IPS DF 19.7 (cell line): ENCODE measurements at regions not wholly inside any gene's neighbourhood (a gene's known extent, or its start where the extent isn't known, plus 50 kb on each side); places are given as distances from the start of the nearest gene placed in this dataset.

Experiments used
- DNase-seq: peaks from one replicate; pipeline ENCODE4 v3.0.0-alpha.2; 2013; ENCODE audit warnings: low read depth, low spot score

GRCh38 chr6:23111984-23112383, 542.6 kb downstream of the HDGFL1 start:
- DNase-seq = no peak

DNA sequence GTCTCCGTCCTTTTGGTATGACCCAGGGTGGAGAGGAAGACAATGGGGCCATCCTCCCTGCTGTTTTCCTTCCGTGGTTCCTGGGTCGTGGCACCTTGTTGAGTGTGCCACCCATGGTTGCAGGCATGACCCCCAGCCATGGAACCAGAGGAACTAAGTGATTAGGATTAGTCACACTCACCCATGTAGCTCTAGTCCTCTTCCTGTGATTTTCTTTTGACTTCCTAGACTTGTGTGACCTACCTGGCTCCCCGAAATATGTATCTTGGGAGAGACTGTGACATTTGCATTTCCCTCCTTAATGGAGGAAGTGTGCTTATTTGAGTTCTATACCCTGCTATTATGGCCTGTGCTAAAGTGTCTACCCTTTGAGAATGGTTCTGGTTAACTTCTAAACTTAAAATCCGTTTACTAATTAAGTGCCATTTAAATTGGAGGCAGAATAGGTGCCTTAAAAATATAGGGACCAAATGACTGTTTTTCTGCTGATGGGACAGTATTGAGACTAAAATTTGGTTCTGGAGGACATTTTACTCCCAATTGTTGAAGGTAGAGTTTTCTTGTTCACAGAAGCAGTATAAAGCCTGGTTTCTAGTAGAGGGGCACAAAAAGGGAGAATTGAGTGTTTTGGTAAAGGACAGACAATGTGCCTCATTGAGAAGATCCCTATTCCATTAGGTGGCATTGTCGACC, 545.6 kb downstream of the HDGFL1 start:
- no peak for DNase-seq

- no peak for DNase-seq
Observed at GRCh38 chr6:23137611-23138010, 568.2 kb downstream of the HDGFL1 start.

DNA sequence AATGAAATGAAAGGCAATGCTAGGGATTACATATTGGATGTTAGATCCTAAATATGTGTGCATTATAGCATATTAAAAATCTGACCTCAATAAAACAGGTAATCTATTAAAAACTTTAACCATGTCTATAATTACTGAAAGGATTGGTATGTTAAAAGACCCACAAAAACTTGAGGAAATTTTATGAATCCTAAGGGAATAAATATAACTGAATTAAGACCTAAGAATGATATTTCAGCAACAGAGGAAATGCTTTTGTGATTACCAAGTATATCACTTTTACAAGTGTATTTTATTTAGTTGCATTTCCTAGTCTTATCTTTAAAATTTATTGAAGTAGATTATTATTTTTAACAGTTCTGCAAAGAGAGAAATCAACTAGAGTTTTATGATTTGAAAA, 571.5 kb downstream of the HDGFL1 start:
- DNase-seq = no peak

DNA sequence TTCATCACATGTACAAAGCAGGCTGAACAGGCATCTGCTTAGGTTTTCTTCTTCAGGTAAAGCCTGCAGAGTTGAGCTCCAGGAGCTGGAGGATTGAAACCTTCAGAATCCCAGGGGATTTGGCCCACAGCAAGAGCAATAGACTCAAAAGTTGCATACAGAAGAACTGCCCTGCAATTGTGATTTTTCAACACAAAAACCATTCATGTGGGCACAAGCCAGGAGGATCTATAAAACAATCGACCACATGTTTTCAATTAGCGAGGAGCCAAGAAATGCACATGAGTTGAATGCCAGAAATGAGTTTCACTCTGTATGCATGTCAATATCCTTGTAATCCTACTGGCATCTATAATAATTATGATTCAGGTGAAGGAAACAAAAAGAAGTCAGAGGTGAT, 576.4 kb downstream of the HDGFL1 start:
- DNase-seq = no peak

GRCh38 chr6:23154159-23154558, 584.8 kb downstream of the HDGFL1 start:
- no peak for DNase-seq

GRCh38 chr6:23170049-23170448, 600.7 kb downstream of the HDGFL1 start:
- DNase-seq = no peak

GRCh38 chr6:23173234-23173633, 603.9 kb downstream of the HDGFL1 start:
- no peak for DNase-seq

- DNase-seq = no peak
Observed at GRCh38 chr6:23174781-23175361, 605.5 kb downstream of the HDGFL1 start.

GRCh38 chr6:23175391-23175790, 606.0 kb downstream of the HDGFL1 start:
- no peak for DNase-seq

DNA sequence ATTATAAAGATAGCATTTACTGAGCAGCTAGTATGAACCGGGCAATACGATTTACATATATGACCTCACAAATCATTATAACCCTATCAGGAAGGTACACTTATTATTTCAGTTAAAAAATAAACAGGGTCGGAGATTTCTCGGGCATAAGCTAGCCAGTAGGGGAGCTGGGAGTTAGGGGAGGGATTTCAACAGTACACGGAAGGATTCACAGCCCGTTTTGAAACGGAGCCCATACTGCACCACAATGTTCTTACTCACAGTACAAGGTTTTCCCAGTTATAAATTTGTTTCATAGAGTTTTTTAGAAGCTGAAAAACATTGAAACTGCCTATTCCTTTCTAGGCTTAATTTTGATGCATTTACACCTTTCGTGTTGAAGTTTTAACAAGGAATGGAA, 607.1 kb downstream of the HDGFL1 start:
- DNase-seq = no peak

- no peak for DNase-seq
Observed at GRCh38 chr6:23176883-23177282, 607.5 kb downstream of the HDGFL1 start.

- no peak for DNase-seq
Observed at GRCh38 chr6:23177806-23178205, 608.4 kb downstream of the HDGFL1 start.

DNA sequence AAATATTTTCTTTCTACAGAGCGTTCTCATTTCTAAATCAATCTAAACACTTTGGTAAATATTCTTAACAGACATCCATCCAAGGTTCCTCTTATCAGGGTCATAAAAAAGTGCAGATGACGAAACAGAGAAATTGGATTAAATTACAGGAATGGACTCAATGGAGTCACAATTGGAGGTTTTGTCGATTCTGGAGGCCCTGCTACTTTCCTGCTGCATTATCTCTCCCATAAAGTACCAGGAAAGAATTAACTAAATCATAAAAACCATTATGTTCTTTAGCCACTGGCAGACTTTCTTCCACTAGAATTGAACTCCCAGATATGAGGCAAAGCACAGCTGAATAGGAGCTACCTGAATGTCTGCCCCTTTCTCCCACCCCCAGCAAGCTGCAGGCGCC, 610.6 kb downstream of the HDGFL1 start:
- DNase-seq = no peak

DNA sequence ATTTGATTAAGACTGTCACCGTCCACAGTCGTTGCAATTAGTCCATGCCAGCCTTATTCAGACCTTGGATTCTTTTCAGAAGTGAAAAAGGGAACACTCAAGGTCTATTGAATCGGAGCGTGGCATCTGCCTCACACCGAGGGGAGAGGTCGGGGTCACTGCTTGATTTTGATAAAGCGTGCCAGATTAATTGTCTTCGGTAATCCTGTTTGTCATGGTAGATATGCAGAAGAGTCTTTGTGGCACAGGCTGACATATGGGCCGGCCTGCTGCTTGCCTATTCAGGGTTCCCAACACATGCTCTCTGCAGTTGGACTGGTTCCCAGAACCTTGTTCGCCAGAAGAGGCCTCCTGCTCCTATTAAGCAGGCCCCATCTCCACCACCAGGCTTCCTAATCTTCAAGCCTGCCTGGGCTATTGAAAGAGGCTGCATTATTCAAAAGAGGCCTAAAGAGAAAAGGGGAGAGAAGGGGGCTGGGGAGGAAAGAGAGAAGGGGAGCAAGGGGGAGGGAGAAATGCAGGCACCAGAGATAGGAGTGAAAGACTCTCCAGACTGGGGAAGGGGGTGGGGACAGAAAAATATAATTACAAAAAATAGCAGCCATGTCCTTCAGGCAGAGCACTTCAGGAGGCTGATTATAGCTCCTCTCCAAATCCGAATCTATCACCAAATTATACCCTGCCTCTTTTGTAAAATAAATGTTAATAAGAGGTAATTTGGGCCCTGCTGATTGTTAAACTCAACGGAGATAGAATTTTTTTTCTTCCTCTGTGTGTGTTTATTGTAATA, 611.3 kb downstream of the HDGFL1 start:
- no peak for DNase-seq

DNA sequence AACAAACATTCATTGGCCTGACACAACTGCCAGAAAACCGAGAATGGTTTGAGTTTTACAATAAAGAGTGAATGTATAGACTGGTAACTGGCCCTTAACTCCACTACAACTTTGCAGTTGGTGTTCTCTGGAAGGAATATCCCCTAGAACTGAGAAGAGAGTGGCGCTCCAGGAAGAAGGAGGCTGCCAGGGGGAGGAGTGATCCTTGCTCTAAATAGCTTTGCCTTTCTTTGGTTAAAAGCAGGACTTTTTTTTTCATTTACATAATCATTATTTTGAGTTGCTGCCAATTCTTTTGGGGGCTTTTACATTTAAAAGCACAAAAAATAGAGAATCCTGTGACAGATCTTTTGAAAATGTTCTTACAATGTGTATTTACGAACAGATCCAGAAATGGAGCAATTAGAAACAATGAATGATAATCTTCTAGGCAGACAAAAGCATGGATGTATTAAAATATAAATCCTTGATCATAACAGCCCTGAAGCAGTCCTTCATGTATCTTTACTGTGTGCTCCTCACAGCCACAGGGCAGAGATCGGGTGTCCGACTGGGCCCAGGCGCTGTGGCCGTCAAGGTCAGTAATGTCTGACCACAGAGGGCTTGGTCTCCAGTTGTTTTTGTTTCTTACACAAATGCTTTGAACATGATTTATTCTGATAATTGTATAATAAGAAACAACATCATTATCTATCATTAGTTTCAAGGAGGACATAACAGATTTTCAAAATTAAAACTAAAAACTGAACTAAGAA, 612.2 kb downstream of the HDGFL1 start:
- DNase-seq = no peak

- DNase-seq = no peak
Observed at GRCh38 chr6:23183846-23184245, 614.5 kb downstream of the HDGFL1 start.

GRCh38 chr6:23184351-23184750, 615.0 kb downstream of the HDGFL1 start:
- DNase-seq = no peak

- no peak for DNase-seq
Observed at GRCh38 chr6:23195487-23195886, 626.1 kb downstream of the HDGFL1 start.

GRCh38 chr6:23199541-23199940, 630.2 kb downstream of the HDGFL1 start:
- no peak for DNase-seq

DNA sequence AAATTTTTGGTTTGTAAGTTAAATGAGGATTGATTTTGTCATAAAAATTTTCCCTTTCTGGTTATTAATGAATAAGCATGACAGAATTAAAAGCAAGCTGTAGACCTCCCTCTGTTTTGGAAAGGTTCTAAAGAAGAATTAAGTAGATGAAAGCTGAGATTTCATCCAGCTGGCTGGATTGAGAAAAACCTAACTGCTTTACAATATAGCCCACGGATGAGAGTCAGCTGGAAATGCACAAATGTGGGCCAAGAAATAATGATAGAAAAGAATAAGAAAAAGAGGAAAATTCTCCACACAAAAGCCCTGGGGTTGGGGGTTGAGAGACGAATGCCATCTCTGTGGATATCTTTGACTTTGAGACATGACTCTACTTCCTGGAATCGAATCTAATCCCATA, 631.6 kb downstream of the HDGFL1 start:
- DNase-seq = no peak

DNA sequence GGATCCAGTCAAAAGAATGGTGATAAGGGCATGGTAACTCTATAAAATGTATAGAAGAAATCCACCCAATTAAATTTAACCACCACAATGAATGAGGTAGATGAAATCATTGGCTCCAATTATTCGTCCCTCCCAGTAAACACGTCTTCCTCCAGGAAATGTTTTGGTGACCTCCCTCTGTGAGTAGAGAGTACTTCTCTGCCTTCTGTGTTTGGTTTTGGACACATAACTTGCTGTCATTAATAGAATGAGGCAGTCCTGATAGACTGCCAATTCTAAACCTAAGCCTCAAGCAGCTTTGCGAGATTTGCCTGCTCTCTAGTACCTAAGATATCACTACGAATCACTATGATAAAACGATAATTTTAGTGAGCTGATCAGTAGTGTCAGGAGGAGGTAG, 632.8 kb downstream of the HDGFL1 start:
- no peak for DNase-seq
